HG03108 (cell line): ENCODE measurements at regions not wholly inside any gene's neighbourhood (a gene's known extent, or its start where the extent isn't known, plus 50 kb on each side); places are given as distances from the start of the nearest gene placed in this dataset.

Experiments used
- ATAC-seq: cut with Tn5 transposase; IDR thresholded peaks from one replicate; pipeline ENCODE4 v1.9.1; 2021; ENCODE audit warnings: moderate library complexity; ENCODE audit not compliant: unreplicated experiment

- no peak for ATAC-seq
Measured at GRCh38 chr2:56444339-56444738, 260.5 kb downstream of the CCDC85A start.

- ATAC-seq = no peak
Measured at GRCh38 chr2:56448403-56449001, 264.7 kb downstream of the CCDC85A start.

- no peak for ATAC-seq
Measured at GRCh38 chr2:56449002-56449431, 265.2 kb downstream of the CCDC85A start.

GRCh38 chr2:56449449-56449860 is 265.7 kb downstream of the CCDC85A start:
- ATAC-seq = no peak

- ATAC-seq = no peak
Measured at GRCh38 chr2:56450047-56450446, 266.3 kb downstream of the CCDC85A start.

GRCh38 chr2:56450772-56451171 is 267.0 kb downstream of the CCDC85A start:
- no peak for ATAC-seq

- ATAC-seq = no peak
Measured at GRCh38 chr2:56455642-56456041, 271.9 kb downstream of the CCDC85A start.

- no peak for ATAC-seq
Measured at GRCh38 chr2:56456791-56457190, 273.0 kb downstream of the CCDC85A start.

GRCh38 chr2:56460508-56460907 is 276.7 kb downstream of the CCDC85A start:
- ATAC-seq = no peak

GRCh38 chr2:56464066-56464465 is 280.3 kb downstream of the CCDC85A start:
- ATAC-seq = no peak

GRCh38 chr2:56464613-56465012 is 280.8 kb downstream of the CCDC85A start:
- no peak for ATAC-seq

- no peak for ATAC-seq
Measured at GRCh38 chr2:56465491-56465890, 281.7 kb downstream of the CCDC85A start.

- ATAC-seq = no peak
Measured at GRCh38 chr2:56473524-56473923, 289.7 kb downstream of the CCDC85A start.

GRCh38 chr2:56474412-56475158 is 290.8 kb downstream of the CCDC85A start:
- no peak for ATAC-seq

- ATAC-seq = no peak
Measured at GRCh38 chr2:56475191-56475590, 291.4 kb downstream of the CCDC85A start.

GRCh38 chr2:56476509-56477071 is 292.8 kb downstream of the CCDC85A start:
- ATAC-seq = no peak

- no peak for ATAC-seq
Measured at GRCh38 chr2:56478027-56478426, 294.2 kb downstream of the CCDC85A start.

- ATAC-seq = no peak
Measured at GRCh38 chr2:56483081-56483480, 299.3 kb downstream of the CCDC85A start.

GRCh38 chr2:56484906-56485305 is 301.1 kb downstream of the CCDC85A start:
- no peak for ATAC-seq

GRCh38 chr2:56500317-56500716 is 316.5 kb downstream of the CCDC85A start:
- no peak for ATAC-seq

- no peak for ATAC-seq
Measured at GRCh38 chr2:56502616-56503015, 318.8 kb downstream of the CCDC85A start.

GRCh38 chr2:56505885-56506284 is 322.1 kb downstream of the CCDC85A start:
- ATAC-seq = no peak
